ENCODE measurements at regions not wholly inside any gene's neighbourhood (a gene's known extent, or its start where the extent isn't known, plus 50 kb on each side); places are given as distances from the start of the nearest gene placed in this dataset.

DNA sequence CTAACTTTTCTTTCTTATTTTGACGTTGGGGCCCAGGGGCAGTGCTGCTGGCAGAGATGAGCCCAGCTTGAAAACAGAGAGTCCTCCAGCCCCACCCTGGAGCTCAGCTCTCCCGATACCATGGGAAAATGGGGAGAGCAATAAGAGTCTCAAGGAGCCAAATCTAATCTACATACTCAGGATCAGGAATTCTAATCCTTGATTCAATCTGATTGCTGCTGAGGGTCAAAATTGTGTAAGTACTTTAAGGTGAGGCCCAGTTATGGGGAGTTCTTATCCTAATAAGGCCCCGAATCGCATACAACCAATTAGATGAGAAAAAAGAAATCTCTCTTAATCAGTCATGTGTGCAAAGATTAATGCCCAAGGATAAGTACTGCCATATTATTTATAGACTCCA is 202.9 kb downstream of the FAM76B start:
- no peak for TF ChIP-seq POLR2A (IDR thresholded peaks at IDR 0.05)
- TF ChIP-seq CTCF (IDR thresholded peaks at IDR 0.05 in 8 of 11, conservative IDR thresholded peaks at IDR 0.05 in 3 of 11): no peak
- TF ChIP-seq POLR2AphosphoS5 (IDR thresholded peaks at IDR 0.05): no peak
- Histone ChIP-seq H3K27ac (no peak overlapping the region), H3K27me3 (replicated peaks in 1 of 7) (no peaks in the 10 kb centered on the region), H3K4me1 (no peaks in the 10 kb centered on the region), H3K4me3 (no peak overlapping the region), H3K9me3 (no peaks in the 10 kb centered on the region), H3K36me3 (no peaks in the 10 kb centered on the region)
- DNase-seq: no peak
- WGBS, 5 donors: 84 to 90% (median 88%) methylated on average over 4 of the region's 4 CpGs
- intact Hi-C loops (cut with DNase I; ENCODE audit: low total_unique reads): no loop called here

GRCh38 chr11:95586155-95586554 is 203.4 kb downstream of the FAM76B start:
- Histone ChIP-seq H3K4me1 (no peaks in the 10 kb centered on the region), H3K4me3 (no peak overlapping the region), H3K9me3 (no peaks in the 10 kb centered on the region), H3K36me3 (no peaks in the 10 kb centered on the region), H3K27me3 (replicated peaks in 1 of 7) (no peaks in the 10 kb centered on the region), H3K27ac (no peak overlapping the region)
- no peak for TF ChIP-seq POLR2AphosphoS5 (IDR thresholded peaks at IDR 0.05)
- no peak for TF ChIP-seq POLR2A (IDR thresholded peaks at IDR 0.05)
- TF ChIP-seq CTCF (IDR thresholded peaks at IDR 0.05 in 8 of 11, conservative IDR thresholded peaks at IDR 0.05 in 3 of 11): no peak
- no peak for DNase-seq
- intact Hi-C loops (cut with DNase I; ENCODE audit: low total_unique reads): no loop called here
- WGBS, 5 donors: 96 to 100% (median 100%) methylated on average over 1 of the region's 1 CpG

DNA sequence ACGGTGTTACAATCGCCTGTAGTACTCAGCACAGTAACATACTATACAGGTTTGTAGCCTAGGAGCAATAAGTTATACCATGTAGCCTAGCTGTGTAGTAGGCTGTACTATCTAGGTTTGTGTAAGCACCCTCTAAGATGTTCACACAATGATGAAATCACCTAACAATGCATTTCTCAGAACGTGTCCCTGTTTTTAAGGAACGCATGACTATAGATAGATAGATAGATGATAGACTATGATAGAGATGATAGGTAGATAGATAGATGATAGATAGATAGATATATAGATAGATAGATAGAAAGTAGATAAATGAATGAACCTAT is 203.9 kb downstream of the FAM76B start:
- TF ChIP-seq CTCF (IDR thresholded peaks at IDR 0.05 in 8 of 11, conservative IDR thresholded peaks at IDR 0.05 in 3 of 11): no peak
- Histone ChIP-seq H3K4me1 (no peaks in the 10 kb centered on the region), H3K9me3 (no peaks in the 10 kb centered on the region), H3K4me3 (no peak overlapping the region), H3K27me3 (replicated peaks in 1 of 7) (no peaks in the 10 kb centered on the region), H3K36me3 (no peaks in the 10 kb centered on the region), H3K27ac (no peak overlapping the region)
- intact Hi-C loops (cut with DNase I; ENCODE audit: low total_unique reads): no loop called here
- WGBS, 5 donors: 60 to 95% (median 89%) methylated on average over 4 of the region's 4 CpGs
- no peak for DNase-seq

DNA sequence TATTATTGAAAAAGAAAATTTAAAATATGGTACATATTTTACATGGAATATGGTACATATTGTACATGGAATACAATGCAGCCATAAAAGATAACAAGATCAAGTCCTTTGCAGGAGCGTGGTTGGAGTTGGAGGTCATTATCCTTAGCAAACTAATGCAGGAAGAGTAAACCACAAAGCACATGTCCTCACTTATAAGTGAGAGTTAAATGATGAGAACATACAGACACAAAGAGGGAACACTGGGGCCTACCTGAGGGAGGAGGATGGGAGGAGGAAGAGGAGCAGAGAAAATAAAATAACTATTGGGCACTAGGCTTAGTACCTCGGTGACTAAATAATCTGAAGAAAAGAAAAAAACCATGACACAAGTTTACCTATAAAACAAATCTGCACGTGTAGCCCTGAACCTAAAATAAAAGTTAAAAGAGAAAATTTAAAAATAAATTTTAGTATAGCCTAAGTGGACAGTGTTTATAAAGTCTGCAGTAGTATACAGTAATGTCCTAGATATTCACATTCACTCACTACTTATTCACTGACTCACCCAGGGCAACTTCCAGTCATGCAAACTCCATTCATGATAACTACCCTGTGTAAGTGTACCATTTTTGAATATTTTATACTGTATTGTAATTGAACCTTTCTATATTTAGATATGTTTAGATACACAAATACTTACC is 204.4 kb downstream of the FAM76B start:
- intact Hi-C loops (cut with DNase I; ENCODE audit: low total_unique reads): no loop called here
- H3K36me3 ChIP-seq: no peaks in the 10 kb centered on the region
- no peak overlapping the region for H3K4me3 ChIP-seq
- H3K27me3 ChIP-seq (replicated peaks in 1 of 7): no peaks in the 10 kb centered on the region
- 87 to 98% (median 93%) methylated on average over 3 of the region's 3 CpGs for WGBS, 5 donors
- TF ChIP-seq POLR2AphosphoS5 (IDR thresholded peaks at IDR 0.05) (no peak), POLR2A (IDR thresholded peaks at IDR 0.05) (no peak), CTCF (IDR thresholded peaks at IDR 0.05 in 8 of 11, conservative IDR thresholded peaks at IDR 0.05 in 3 of 11) (no peak)
- H3K27ac ChIP-seq: no peak overlapping the region
- no peak for DNase-seq
- H3K4me1 ChIP-seq: no peaks in the 10 kb centered on the region
- H3K9me3 ChIP-seq: no peaks in the 10 kb centered on the region

All from spleen (tissue), 11 donors.